Stimulated activated CD8-positive, alpha-beta memory T cell treated with anti-CD3 and anti-CD28 coated beads, Interleukin-12 subunit alpha, Interleukin-12 subunit beta, amount 100 ng/mL, for 4 hours (primary cell): ENCODE measurements at regions not wholly inside any gene's neighbourhood (a gene's known extent, or its start where the extent isn't known, plus 50 kb on each side); places are given as distances from the start of the nearest gene placed in this dataset.

Experiments used
- DNase-seq: peaks from one replicate; pipeline ENCODE4 v3.0.0-alpha.2; 2020; ENCODE audit warnings: low read depth

- DNase-seq: no peak
These were observed 825.7 kb downstream of the AACS start for GRCh38 chr12:125890971-125891370.

GRCh38 chr12:125892276-125892675 lies 827.0 kb downstream of the AACS start:
- no peak for DNase-seq

DNA sequence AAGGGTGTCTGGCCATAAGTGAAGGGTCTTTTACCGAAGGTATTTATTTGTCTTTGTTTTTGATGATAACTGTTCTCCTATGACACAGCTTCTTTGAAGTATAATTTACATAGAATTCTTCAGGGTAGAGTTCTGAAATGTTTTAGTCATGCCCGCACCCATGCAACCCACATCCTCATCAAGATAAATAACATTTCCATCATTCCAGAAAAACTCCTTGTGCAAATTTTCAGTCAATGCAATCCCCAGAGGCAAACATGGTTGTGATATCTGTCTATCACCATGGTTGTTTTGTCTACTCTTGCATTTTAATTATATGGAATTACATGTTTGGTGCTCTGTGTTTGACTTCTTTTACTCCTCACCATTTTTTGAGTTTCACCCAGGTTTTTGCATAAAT lies 837.8 kb downstream of the AACS start:
- no peak for DNase-seq

GRCh38 chr12:125907351-125907750 lies 842.1 kb downstream of the AACS start:
- DNase-seq: no peak

DNA sequence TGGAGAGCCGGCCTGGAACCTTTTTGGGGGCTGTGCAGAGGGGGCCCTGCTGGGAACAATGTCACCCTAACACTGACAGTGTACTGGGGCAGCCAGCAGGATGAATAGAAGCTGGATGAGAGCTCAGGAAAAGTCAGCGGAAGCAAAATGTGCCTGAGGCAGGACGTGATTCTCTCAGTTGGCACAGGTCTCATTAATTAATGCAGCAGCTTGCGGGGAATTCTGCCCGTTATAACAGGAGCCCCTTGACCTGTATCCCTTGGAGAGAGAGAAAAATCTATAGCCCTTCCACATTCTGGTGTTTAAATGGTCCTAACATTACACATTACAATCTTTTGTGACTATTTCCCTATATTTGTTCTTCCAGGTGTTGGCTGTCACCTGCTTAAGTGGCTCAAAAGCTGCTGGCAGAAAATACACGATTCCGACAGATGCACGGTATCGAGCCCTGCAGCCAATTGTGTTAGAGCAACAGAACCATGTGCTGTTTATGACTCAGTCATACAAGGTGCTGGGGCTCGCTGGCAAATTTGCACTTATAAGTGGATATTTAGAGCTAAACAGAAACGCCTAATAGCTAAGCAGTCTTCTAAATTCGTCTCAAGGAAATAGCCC lies 854.7 kb downstream of the AACS start:
- DNase-seq: no peak

DNA sequence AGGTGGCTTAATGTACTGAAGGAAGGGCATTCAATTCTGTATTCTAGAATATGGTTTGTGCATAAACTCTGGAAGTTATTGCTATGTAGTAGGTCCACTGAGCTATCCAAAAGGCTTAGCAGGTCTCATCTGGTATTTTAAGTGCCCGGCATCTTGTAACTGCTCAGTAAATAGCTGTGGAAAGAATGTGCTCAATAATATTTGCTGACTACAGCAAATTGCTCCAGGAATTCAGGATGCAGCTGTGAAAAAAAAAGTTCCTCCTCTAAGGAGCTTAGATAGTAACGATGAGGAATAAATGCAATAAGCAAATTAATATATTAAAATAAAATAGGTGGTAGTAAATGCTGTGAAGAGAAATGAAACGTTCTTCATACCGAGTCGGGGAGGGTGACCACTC lies 857.1 kb downstream of the AACS start:
- DNase-seq: no peak

DNA sequence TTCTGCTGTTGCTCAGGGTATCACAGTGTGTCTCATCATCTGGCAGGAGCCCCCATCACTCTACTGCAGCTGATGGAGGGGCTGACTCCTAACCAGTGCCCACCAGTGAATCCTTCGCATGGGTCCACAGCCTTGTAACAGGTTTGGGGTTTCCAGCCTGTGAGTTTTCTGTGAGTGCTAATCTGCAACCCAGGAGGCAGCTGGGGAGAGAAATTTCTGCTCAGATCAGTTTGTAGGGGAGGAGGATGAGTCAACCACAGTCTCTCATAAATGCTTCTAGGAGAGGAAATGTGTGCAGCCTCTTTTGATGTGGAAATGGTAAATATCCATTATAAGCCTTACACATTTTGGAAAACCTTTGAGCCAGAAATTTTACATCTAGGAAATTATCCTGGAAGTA lies 871.3 kb downstream of the AACS start:
- no peak for DNase-seq

DNA sequence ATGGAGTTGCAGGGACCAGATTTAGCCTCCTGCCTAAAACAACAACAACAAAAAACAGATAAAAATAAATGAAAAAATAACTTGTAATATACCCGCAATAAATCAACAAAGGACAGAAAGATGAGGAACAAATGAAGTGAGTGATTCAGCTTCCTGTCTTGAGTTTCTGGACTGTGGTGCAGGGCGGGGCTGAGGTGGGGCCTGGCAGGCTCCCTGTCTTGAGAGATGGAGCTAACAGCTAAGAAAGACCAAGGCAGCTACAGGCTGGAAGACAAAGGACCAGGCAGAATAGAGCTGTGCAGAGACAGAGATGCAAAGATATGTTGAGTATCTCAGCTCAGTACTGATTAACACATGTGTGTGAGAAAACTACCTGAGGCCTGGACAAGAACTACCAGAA lies 879.2 kb downstream of the AACS start:
- no peak for DNase-seq

- DNase-seq: no peak
These were observed 884.2 kb downstream of the AACS start for GRCh38 chr12:125949471-125949870.

GRCh38 chr12:125954362-125954761 lies 889.1 kb downstream of the AACS start:
- DNase-seq: no peak

GRCh38 chr12:125956186-125956585 lies 891.0 kb downstream of the AACS start:
- DNase-seq: no peak

DNA sequence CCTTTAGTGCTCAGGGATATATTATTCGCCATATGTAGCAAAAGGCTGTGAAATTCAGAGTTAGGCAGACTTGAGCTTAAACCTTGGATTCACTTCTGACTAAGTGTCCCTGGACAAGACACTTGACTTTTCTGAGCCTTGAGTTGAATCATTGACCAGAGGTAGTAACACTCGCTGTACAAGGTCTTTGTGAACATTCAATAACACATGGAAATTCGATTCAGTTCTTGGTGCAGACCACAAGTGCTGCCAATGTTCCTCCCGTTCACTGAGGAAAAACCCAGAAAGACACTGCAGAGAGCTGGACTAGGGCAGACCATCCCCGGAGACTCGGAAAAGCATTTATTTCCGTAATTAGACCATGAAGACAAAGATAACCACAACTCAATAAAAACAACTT lies 901.4 kb downstream of the AACS start:
- DNase-seq: no peak

DNA sequence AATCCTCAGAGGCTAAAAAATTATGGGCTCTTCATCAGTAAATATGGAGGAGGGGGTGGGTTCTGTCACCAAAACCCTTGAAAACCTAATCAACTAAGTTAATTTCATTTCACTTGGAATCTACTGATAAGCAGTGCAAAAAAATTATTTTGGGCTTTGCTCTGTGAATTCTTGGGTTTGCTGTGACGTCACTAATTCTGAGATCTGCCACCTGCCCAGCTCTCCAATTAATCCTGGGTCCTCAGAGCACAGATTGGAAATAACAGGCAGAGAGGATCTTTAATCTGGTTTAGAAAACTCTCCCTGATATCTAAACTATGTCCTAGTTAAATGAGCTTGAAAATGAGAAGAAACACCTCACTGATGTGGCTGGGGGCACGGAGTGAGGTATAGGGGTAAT lies 903.2 kb downstream of the AACS start:
- no peak for DNase-seq

- no peak for DNase-seq
These were observed 906.7 kb downstream of the AACS start for GRCh38 chr12:125971981-125972380.

- DNase-seq: no peak
These were observed 913.1 kb downstream of the AACS start for GRCh38 chr12:125978286-125978685.

DNA sequence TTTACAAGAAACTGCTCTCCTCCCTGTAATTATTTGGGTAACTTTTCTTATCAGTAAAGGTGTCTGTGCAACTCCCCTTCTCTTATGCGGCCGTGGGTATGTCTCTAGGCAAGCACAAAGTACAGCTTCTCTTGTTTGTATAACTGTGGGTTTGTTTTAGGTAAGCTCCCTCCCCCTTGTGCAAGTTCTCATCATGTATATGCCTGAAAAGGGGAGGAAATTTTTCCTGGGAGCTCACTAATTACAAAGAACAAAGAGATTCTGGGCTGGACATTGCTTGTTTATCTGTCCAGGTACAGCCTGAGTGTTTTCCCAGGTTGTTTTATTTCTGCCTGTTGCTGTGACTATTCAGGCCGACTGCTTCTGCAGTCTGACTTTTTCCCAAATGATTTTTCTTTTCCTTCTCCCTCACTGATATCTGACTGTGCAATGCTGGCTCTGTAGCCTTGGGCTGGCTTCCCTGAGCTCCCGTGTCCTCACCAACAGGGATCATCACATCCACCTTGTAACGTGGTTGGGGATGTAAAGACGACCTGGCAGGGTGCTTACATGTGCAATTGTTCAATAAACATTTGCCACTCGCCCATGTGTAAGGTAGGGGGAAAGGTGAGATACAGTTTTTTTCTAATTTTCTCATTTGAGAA lies 916.5 kb downstream of the AACS start:
- DNase-seq: no peak

DNA sequence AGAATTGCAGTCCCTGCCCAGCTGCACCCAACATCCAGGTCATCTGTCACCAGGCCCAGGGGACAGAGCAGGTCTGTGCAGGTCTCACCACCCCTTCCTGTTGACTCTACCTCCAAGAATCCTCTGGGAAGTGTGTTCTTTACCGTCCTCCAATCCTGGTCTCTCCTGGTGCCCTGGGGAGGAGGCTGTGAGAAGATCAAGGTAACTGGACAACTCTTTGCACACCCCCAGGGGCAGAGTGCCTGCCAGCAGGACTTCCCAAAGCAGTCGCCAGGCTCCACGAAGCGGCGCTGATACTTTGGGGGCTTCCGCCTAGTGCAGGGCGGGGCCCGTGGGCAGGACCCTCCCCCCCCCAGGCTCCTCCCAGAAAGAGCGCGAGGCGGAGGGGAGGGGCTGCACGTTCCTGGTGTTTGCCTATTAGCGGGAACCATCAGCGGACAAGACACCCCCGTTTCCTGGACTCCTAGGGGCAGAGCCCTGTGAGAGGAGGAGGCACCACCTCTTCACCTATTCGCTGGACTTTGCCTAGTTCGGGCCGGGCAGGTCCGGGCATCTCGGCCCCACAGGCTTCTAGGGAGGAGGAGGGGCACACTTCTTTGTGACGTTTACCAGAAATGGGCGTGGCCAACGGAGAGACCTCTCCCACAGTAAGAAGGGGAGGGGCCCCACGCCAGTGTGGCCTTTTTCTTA lies 918.0 kb downstream of the AACS start:
- DNase-seq: no peak

DNA sequence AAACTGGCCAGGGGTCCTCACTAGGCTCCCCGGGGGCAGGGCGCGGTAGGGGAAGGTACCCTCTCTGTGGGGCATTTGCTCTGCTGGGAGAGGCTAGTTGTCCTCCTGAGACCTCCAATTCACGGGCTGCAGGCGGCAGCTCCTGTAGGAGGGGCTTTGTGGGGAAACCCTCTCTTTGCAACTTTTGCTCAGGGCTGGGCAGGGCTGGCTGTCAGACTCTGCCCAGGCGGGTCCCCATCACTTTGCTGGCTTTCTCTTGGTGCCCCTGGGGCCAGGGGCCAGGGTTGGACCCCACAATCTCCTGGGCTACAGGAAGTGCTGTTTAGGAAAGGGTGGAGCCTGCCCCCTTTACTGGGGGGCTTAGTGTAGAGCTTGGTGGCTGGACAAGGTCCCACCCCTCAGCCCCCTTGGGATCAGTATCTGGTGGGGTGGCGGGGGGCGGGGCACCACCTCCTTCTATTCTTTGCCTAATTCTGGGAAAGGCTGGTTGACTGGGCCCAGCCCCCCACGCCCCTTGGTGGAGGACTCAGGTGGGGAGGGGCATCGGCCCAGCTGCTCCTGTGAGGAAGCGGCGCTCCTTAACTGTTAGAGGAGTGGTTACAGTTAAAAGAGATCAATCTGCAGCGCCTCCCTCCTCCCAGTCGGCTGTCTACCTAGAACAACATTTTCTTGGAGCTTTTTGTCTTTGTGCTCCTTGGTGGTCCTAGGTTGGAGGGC lies 918.7 kb downstream of the AACS start:
- DNase-seq: no peak

DNA sequence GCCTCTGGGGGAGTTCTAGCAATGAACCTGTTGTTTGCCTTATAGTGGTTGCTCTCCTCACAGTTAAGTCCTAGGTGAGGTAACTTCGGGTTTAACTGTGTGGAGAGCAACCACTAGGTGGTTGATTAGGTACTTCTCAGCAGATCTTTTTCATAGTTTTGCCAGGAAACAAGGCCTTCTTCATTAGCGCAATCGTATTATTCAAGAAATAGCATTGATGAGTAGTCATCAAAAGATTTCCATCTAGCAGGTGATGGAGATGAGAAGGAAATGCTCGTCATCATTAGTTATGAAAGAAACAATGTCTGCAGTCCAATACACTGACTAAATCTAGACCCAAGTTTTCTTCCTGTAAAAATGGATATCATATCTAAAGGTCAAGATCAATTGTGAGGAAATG lies 923.3 kb downstream of the AACS start:
- DNase-seq: no peak

DNA sequence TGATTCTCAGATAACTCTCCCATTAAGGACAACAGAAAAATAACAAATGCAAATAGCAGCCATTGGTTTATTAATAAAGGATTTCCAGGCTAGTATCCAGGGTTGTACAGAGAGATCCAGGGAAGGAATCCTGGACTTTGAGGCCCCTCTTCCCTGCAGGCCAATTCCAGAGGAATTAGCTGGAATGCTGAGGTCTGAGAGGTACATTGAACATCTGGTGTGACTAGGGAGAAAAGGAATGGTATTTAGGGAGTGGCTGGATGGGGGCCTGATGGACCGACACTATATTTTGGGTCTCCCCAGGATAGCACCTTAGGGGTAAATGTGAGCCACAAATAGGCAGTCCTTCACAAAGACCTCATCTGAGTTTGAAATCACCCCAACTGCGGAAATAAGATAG lies 924.5 kb downstream of the AACS start:
- no peak for DNase-seq

DNA sequence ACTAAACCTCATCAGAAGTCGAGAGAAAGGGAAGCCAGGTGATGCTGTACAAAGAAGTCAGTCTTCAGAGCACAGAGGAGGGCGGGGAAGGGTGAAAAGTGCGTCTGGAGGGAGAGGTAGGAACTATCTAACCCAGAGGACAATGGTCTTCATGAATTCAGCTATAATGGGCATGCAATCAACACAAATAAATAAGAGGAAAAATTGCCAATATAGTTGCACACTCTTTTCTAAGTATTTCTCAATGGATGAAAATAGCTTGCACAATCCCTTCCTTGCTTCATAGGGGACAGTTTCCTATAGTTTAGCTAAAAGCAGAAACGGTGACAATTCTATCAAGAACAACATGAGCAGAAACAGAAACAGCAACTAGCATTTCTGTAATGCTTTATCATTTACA lies 931.2 kb downstream of the AACS start:
- no peak for DNase-seq

DNA sequence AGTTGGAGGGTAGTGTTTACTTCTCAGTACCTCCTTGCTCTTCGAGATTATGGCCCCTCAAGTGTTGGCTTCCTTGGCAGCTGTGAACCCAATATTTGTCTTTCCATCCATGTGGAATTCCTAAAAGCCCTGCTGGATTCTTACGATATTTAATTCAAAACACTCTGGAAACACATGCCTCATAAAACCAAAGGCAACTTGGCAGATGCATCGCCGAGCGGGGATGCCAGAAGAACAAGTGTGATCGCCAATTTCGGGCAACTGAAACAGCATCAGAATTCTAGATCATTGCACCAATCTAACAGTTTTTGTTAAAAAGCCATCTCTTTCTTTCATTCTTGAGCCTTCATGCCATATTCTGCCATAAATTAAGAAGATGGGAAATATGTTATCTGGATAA lies 934.4 kb downstream of the AACS start:
- no peak for DNase-seq

DNA sequence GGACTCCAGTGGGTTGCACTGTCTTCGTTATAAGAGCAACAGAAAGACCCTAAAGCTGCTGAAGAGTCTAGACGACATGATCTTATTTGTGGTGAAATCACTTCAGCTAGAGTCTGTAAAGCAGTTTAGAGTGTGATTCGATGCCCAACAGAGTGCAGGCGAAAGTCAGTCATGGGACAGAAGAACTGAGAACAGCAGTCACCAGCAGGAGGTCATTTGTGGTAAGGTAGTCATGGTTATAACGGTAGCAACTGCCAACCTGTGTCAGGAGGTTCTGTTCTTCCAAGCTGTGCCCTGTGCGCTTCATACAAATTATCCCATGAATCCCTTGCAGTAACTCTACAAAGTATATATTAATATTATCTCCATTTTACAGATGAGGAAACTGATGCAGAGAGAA lies 954.1 kb downstream of the AACS start:
- DNase-seq: no peak
